Uterus (tissue), 2 donors: ENCODE measurements at regions not wholly inside any gene's neighbourhood (a gene's known extent, or its start where the extent isn't known, plus 50 kb on each side); places are given as distances from the start of the nearest gene placed in this dataset.

Source experiments
- POLR2A ChIP-seq, 2 donors: fragments of 450-650 bp; IDR thresholded peaks; one replicate each; pipeline ENCODE4 v1.6.1; 2016; ENCODE audit warnings: antibody characterized with exemption in 2 of 2, mild to moderate bottlenecking in 1 of 2, moderate library complexity in 1 of 2
- TF ChIP-seq, protein P1 (sequence below), 4 experiments: fragments of 200-600 bp in 2 of 4; fragments of 450-650 bp in 2 of 4; sonication (generic) in 2 of 4; IDR thresholded peaks; one replicate each; pipeline ENCODE4 v1.5.1; 2016 to 2019; ENCODE audit warnings: antibody characterized with exemption in 4 of 4, mild to moderate bottlenecking in 2 of 4, moderate library complexity in 1 of 4

DNA sequence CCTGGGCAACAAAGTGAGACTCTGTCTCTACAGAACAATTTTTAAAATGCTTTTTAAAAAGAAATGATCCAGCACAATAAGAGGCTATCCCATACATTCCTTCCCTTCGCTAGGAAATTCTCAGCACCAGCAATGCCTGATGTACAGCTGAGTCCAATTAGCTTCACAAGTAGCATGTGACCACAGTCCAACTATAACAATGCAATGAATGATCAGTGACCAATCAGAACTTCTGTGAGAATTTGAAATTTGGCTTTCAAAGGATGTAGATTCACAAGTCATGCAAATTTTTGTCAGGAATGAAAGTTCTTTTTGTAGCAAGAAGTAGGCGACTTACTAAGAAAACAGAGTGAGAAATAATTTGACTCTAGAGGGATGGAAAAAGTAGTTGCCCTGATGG lies 278.5 kb upstream of the UGT8 start:
- TF ChIP-seq, protein P1, sequence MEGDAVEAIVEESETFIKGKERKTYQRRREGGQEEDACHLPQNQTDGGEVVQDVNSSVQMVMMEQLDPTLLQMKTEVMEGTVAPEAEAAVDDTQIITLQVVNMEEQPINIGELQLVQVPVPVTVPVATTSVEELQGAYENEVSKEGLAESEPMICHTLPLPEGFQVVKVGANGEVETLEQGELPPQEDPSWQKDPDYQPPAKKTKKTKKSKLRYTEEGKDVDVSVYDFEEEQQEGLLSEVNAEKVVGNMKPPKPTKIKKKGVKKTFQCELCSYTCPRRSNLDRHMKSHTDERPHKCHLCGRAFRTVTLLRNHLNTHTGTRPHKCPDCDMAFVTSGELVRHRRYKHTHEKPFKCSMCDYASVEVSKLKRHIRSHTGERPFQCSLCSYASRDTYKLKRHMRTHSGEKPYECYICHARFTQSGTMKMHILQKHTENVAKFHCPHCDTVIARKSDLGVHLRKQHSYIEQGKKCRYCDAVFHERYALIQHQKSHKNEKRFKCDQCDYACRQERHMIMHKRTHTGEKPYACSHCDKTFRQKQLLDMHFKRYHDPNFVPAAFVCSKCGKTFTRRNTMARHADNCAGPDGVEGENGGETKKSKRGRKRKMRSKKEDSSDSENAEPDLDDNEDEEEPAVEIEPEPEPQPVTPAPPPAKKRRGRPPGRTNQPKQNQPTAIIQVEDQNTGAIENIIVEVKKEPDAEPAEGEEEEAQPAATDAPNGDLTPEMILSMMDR (IDR thresholded peaks at IDR 0.05): no peak
- no peak for TF ChIP-seq POLR2A (IDR thresholded peaks at IDR 0.05)
